ENCODE measurements at regions not wholly inside any gene's neighbourhood (a gene's known extent, or its start where the extent isn't known, plus 50 kb on each side); places are given as distances from the start of the nearest gene placed in this dataset.

- Histone ChIP-seq H3K36me3 (no peaks in the 10 kb centered on the region), H3K27ac (no peak overlapping the region), H3K9me3 (no peaks in the 10 kb centered on the region), H3K4me3 (no peak overlapping the region), H3K4me1 (no peaks in the 10 kb centered on the region), H3K27me3 (ENCODE audit: low read depth) (no peaks in the 10 kb centered on the region)
- ATAC-seq (no peak), DNase-seq (no peak)
- intact Hi-C loops (cut with DNase I), result no loop called here
- TF ChIP-seq, protein P1, sequence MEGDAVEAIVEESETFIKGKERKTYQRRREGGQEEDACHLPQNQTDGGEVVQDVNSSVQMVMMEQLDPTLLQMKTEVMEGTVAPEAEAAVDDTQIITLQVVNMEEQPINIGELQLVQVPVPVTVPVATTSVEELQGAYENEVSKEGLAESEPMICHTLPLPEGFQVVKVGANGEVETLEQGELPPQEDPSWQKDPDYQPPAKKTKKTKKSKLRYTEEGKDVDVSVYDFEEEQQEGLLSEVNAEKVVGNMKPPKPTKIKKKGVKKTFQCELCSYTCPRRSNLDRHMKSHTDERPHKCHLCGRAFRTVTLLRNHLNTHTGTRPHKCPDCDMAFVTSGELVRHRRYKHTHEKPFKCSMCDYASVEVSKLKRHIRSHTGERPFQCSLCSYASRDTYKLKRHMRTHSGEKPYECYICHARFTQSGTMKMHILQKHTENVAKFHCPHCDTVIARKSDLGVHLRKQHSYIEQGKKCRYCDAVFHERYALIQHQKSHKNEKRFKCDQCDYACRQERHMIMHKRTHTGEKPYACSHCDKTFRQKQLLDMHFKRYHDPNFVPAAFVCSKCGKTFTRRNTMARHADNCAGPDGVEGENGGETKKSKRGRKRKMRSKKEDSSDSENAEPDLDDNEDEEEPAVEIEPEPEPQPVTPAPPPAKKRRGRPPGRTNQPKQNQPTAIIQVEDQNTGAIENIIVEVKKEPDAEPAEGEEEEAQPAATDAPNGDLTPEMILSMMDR (IDR thresholded peaks at IDR 0.05), result no peak
Observed at GRCh38 chr9:3124001-3124400, 280.1 kb upstream of the PUM3 start.

GRCh38 chr9:3118081-3118480 lies 274.2 kb upstream of the PUM3 start:
- intact Hi-C loops (cut with DNase I), result no loop called here

DNA sequence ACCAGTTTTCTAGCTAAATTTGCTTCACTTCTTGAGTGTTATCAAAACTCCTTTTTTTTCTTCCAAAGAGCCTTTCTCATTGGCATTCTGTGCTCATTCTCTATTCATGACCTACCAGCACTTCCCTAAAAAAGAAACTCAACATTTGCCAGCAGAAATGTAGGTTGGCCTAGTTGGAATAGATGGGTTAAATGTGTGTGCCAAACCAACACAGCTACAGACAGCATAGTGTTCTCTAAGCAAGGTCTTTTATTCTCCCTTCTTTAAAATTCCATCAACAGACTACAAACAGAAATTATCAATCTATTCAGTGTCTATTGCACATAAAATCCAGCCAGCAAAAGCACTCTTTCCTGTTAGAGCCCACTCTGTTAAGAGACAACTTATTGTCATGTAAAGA lies 255.8 kb upstream of the PUM3 start:
- TF ChIP-seq, protein P1 (IDR thresholded peaks at IDR 0.05), result no peak
- Histone ChIP-seq H3K36me3 (no peaks in the 10 kb centered on the region), H3K4me1 (no peaks in the 10 kb centered on the region), H3K27ac (no peak overlapping the region), H3K9me3 (no peaks in the 10 kb centered on the region), H3K4me3 (no peak overlapping the region), H3K27me3 (ENCODE audit: low read depth) (no peaks in the 10 kb centered on the region)
- no peak for DNase-seq
- ATAC-seq, result no peak
- intact Hi-C loops (cut with DNase I), result no loop called here

More at GRCh38 chr9:3118081-3118480, 274.2 kb upstream of the PUM3 start:
- TF ChIP-seq, protein P1 (IDR thresholded peaks at IDR 0.05), result no peak
- Histone ChIP-seq H3K4me3 (no peak overlapping the region), H3K4me1 (no peaks in the 10 kb centered on the region), H3K27ac (no peak overlapping the region), H3K36me3 (no peaks in the 10 kb centered on the region), H3K27me3 (ENCODE audit: low read depth) (no peaks in the 10 kb centered on the region), H3K9me3 (peaks cover 11% of the 10 kb centered on the region)
- ATAC-seq, result no peak
- DNase-seq, result no peak

DNA sequence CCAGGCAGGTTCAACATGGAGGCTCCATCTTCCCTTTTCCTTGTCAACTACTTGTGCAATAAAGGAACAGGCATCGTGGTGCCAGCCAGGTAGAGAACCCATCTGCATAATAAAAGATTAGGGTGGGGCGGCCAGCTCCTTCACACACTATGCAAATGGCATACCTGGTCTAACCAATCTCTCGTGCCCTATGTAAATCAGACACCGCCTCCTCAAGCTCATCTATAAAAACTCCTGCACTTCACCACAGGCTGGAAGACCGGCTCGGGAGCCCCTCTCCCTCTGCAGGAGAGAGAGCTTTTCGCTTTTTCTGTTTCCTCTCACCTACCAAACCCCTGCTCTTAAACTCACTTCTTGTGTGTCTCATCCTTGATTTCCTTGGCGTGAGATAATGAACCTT lies 244.3 kb upstream of the PUM3 start:
- no peaks in the 10 kb centered on the region for H3K36me3 ChIP-seq
- DNase-seq (no peak), ATAC-seq (no peak)
- no peaks in the 10 kb centered on the region for H3K4me1 ChIP-seq
- no peaks in the 10 kb centered on the region for H3K27me3 ChIP-seq (ENCODE audit: low read depth)
- no peaks in the 10 kb centered on the region for H3K9me3 ChIP-seq
- TF ChIP-seq, protein P1 (IDR thresholded peaks at IDR 0.05), result no peak
- intact Hi-C loops (cut with DNase I), result no loop called here
- H3K27ac ChIP-seq, result no peak overlapping the region
- no peak overlapping the region for H3K4me3 ChIP-seq

DNA sequence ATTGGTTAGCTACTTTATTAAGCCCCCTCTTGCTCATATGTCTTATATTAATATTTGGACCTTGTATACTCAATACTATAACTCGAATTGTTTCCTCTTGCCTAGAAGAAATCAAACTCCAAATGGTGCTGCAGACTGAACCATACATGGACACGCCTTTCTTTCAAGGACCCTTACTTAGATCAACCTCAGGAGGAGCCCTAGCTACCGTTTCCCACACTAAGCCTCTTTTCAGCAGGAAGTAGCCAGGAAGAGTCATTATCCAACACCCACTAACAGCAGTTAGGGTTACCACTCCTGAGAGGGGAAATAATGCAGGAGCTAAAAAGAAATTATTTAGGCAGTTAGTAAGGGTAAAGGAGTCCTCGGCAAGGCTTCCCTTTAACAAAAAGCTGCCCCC lies 243.8 kb upstream of the PUM3 start:
- no peak overlapping the region for H3K4me3 ChIP-seq
- no peaks in the 10 kb centered on the region for H3K27me3 ChIP-seq (ENCODE audit: low read depth)
- H3K9me3 ChIP-seq, result no peaks in the 10 kb centered on the region
- ATAC-seq, result no peak
- no peaks in the 10 kb centered on the region for H3K36me3 ChIP-seq
- intact Hi-C loops (cut with DNase I), result no loop called here
- TF ChIP-seq, protein P1 (IDR thresholded peaks at IDR 0.05), result no peak
- no peaks in the 10 kb centered on the region for H3K4me1 ChIP-seq
- no peak for DNase-seq
- H3K27ac ChIP-seq, result no peak overlapping the region

DNA sequence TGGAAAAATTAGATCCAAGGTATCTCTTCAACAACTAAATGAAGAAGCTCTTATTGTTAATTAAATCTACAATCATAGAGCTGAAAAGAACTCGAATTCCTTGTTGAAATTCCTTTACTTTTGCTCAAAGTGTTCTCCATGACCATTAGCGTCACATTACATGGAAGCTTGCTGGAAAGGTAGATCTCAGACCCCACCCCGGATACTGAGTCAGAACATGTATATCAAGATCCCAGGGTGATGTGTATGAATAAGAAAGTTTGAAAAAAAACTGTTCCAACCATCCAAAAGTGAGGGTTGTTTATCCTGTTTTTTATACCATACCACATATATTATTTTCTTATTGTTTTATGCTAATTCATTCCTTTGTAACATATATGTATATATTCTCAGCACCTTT lies 237.1 kb upstream of the PUM3 start:
- Histone ChIP-seq H3K4me3 (no peak overlapping the region), H3K36me3 (no peaks in the 10 kb centered on the region), H3K27ac (no peak overlapping the region), H3K27me3 (ENCODE audit: low read depth) (no peaks in the 10 kb centered on the region), H3K4me1 (no peaks in the 10 kb centered on the region), H3K9me3 (no peaks in the 10 kb centered on the region)
- no peak for ATAC-seq
- TF ChIP-seq, protein P1 (IDR thresholded peaks at IDR 0.05), result no peak
- intact Hi-C loops (cut with DNase I), result no loop called here
- DNase-seq, result no peak

Measured in lower lobe of right lung (tissue), 2 donors.